ENCODE measurements at regions not wholly inside any gene's neighbourhood (a gene's known extent, or its start where the extent isn't known, plus 50 kb on each side); places are given as distances from the start of the nearest gene placed in this dataset.

DNA sequence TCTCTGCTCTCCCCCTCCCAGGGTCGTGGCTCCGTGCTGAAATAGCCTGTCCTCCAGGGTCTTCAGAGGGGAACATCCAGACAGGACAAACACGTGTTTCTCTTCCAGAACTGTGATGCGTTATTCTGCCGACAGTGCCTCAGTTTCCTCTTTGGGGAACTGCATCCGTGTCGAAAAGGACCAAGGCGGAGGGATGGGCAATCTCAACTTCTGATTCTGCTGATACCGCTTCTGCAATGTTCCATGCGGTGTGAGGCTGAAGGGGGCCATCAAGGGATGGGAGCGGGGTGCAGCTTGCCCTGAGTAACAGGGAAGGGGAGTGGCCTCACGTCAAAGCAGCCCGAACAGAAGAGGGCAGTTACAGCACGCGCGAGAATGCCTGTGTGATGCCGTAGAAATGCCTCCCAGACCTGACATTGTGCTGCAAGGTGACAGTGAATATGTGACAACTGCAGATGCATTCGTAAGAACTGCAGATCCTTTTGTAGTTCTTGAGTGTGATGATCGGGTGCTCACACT lies 275.7 kb downstream of the SHQ1 start:
- no peak for DNase-seq (ENCODE audit: low read depth, low spot score)
- H3K27ac ChIP-seq: no peak overlapping the region

DNA sequence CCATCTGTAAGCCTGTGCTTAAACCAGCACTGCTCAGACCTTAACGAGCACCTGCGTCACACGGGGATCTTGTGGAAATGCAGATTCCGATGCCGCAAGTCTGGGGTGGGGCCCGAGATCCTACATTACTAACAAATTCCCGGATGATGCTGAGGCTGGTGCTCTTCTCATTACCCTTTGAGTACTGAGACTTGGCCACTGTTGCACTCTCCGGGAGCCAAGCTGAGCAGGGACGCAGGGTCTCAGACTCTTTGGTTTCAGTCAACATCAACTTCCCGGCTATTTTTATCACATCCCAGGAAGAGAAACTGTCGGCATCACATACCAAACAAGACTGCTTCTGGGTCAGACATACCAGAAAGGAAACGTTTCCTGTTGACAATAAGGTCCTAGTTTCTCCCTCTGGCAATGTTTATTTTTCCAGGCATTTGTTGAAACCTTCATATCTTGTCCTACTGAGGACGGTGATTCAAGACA lies 276.6 kb downstream of the SHQ1 start:
- no peak overlapping the region for H3K27ac ChIP-seq
- no peak for DNase-seq (ENCODE audit: low read depth, low spot score)

DNA sequence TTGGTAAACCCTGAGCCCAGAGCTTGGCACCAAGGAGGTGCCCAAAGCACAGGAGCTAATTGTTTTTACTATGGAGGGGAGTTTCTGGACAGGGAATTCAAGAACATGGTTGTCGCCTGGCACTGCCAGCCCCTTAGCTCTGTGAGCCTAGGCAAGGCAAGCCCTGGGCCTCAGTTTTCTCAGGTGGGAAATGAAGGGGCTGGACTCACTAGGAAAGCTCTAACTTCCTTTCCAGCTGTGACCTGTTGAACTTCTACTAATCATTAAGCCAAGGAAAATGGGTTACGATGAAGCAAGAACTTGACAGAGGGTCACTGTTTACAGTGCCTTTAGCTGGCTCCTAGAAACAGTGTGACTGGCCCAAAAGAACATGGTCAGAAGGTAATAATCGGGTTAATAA lies 277.2 kb downstream of the SHQ1 start:
- H3K27ac ChIP-seq: no peak overlapping the region
- DNase-seq (ENCODE audit: low read depth, low spot score): no peak

DNA sequence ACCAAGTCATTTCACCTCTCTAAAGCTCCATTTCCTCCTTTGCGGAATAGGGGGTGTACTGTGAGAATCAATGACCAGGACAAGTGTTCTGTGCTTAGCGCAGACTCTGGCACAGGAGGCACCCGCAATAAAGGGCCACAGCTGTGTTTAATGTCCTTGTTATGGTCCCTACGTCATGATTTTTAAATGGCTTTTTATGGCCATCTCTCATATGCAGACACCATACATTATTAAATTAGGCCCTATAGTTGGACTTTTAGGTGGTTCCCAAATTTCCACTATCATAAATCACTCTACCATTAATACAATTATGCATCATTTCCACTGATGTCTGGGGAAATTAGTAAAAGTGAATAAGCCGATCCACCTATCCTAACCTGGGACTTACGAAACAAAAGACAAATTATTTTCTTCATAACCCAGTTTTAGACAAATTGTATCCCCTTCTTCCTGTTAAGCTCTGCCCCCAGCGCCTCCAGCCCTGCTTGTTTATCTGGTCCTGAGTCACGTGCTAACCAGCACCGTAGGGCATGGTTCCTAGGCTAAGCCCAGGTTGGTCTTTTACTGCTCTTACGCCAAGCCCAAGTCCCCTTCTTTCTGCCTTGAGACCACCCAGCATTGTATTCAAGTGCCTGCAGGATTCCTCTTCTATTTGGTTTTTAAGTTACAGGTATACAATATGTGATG lies 278.3 kb downstream of the SHQ1 start:
- DNase-seq (ENCODE audit: low read depth, low spot score): no peak
- no peak overlapping the region for H3K27ac ChIP-seq

DNA sequence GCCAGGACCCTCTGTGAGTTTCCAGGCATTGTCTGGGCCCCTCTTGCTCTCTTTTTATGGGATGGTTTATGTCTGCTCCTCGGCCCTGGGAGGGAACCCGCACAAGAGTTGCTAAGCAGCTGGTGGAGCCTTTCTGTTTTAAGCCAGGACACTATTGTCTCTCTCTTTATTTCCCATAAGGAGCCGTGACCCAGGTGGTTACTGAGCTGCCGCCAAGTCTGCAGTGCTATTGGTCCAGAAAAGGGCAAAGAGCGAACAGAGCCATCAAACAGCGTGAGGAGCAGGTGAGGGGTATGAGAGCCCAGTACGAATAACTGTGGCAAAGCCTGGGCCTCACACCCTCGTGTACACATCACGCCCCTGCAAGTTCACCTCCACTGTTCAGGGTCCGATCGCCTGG lies 280.2 kb downstream of the SHQ1 start:
- H3K27ac ChIP-seq: no peak overlapping the region
- DNase-seq (ENCODE audit: low read depth, low spot score): no peak

DNA sequence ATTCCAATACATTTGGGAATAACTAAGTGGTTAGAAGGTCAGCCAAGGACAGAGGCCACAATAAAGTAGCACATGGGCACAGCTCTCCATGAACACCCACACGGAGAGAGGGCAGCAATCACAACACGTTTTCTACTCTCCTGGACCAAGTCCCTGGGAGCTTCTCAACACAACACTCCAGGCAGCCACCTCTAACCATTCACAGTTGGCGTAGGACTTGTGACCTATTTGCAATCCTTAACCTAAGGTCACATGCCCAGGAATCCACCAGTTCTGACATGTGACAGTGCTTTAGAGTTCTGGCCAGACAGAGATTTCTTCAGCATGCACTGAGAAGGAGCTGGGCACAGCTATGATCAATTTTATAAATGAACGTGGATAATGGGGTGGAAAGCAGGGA lies 280.8 kb downstream of the SHQ1 start:
- no peak for DNase-seq (ENCODE audit: low read depth, low spot score)

DNA sequence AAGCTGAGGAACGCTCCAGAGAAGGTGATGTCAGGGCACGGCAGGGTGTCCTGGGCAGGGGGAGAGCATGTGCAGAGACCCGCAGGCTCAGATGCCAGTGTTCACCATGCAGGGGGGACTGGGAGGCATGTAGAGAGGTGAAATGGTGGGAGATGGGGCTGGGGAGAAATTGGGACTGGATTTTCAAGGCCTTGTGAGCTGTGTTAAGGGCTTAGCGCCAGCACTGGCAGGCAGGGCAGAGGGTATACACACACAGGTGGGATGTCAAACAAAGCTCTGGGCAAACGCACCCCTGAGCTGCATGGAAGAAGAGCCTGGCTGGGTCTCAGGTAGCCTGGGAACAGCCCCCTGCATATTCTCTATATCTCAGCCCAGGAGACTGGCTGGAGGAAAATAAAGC lies 282.7 kb downstream of the SHQ1 start:
- H3K27ac ChIP-seq: no peak overlapping the region
- no peak for DNase-seq (ENCODE audit: low read depth, low spot score)

More for the DNA sequence above, 280.8 kb downstream of the SHQ1 start:
- no peak overlapping the region for H3K27ac ChIP-seq

DNA sequence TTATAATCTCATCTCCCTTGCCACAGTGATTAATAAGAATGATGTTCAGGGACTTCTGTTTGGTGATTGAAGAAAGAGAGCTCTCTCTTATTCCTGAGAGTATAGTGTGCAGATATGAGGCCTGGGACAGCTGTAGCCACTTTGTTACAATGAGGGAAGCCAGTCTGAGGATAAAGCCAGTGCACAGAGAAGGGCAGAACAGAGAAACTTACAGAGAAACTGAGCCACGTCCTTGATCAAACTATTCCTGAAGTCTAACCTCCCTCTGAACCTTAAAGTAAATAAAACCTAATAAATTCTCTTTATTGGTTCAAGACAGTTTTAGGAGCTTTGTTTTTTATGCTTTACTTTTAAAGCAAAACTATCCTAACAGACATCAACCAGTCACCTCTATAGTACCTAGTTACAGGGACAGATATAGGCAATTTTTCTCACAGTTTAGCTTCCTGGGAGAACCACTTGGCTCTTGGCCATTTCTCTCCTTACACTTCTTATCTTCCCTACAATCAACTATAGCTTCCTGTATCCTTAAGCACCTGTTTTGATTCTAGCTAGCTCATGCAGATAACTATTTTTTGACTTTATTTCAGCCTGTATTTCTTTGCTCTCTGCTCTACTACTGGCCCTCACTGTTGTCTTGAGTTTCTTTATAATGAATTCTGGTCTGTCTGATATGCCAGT lies 284.4 kb downstream of the SHQ1 start:
- no peak for DNase-seq (ENCODE audit: low read depth, low spot score)
- no peak overlapping the region for H3K27ac ChIP-seq

DNA sequence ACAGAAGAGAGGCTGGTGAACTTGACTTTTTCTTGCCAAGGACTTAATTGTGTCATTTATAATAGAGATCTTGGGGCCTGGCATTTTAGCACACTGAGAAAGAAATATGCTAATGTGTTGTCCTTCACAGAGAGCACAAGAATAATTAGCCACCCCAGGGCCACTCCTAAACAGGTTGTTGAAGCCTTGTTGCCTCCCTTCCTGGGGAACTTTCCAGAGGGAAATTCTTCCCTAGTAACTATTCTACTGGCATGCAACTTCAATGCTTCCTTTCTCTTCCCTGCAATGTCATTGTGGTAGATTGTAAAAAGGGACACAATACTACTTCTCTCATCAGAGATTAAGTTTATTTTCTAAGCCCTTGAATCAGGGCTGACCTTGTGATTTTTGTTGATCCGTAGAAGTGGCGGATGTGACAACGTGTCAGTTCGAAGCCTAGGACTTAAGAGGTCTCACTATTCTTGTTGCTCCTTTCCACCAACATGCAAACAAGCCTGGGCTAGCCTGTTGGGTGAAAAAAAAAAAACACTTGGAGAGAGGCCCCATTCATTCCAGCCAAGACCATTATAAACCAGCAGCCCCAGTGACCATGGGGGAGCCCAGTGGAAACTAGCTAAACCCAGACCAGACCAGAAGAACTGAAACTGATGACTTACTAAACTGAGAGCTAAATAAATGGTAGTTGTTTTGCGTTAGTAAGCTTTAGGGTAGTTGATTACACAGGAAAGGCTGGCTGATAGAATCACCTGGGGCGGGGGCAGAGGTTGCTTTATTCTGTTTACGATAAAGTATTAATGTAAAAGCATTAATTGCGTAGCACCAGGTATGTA lies 287.2 kb downstream of the SHQ1 start:
- no peak for DNase-seq (ENCODE audit: low read depth, low spot score)

DNA sequence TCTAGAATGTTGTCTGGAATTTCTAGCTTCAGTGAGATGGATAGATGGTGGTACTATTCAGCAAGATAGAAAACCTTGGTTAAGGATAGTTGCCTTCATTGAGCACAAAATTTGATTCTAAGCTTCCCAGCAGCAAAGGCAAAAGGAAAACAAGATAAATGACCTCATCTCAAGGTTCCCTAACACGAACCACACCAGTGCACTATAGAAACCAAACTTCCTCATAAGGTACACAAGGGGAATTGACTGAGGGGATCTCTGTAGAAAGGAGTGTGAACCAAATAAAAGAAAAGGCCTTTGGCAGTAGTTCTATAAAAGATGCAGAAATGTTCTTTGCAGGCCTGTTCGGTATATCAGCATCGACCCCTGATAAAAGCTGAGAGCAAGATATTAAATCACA lies 288.9 kb downstream of the SHQ1 start:
- no peak for DNase-seq (ENCODE audit: low read depth, low spot score)
- no peak overlapping the region for H3K27ac ChIP-seq

More for the DNA sequence above, 287.2 kb downstream of the SHQ1 start:
- no peak overlapping the region for H3K27ac ChIP-seq

DNA sequence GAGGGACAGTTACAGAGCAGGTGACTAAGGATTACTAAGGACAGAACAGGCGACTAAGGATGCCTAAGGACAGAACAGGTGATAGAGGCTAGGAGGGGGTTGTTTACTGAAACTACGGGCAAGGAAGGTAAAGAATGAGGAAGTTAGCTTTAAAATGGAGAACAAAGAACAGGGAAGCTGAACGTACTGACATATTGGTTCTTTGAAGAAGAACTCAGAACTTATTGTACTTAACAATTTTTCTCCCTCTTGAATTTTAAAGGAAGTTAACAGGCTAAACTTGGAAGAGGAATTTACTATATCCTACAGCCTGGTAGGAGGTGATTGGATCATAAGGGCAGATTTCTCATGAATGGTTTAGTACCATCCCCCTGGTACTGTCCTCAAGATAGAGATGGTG lies 290.2 kb downstream of the SHQ1 start:
- H3K27ac ChIP-seq: no peak overlapping the region
- DNase-seq (ENCODE audit: low read depth, low spot score): no peak

DNA sequence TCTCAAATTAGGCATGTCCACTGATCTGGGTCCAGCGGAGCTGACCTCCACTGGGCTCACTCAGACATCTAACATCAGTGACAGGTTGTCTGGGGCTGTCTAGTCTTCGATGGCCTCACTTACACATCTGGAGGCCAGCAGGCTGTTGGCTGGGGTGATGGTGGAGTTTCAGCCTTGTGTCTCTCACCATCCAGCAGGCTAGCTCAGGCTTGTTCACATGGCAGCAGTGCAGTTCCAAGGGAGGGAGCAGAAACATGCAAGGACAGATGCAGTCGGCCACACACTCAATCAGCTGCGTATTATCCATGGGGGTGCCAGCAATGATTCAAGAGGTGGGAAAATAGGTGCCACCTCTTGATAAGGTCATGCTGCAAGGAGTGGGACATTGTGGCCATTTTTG lies 292.5 kb downstream of the SHQ1 start:
- peak; percentile 10 for DNase-seq (ENCODE audit: low read depth, low spot score)
- no peak overlapping the region for H3K27ac ChIP-seq

DNA sequence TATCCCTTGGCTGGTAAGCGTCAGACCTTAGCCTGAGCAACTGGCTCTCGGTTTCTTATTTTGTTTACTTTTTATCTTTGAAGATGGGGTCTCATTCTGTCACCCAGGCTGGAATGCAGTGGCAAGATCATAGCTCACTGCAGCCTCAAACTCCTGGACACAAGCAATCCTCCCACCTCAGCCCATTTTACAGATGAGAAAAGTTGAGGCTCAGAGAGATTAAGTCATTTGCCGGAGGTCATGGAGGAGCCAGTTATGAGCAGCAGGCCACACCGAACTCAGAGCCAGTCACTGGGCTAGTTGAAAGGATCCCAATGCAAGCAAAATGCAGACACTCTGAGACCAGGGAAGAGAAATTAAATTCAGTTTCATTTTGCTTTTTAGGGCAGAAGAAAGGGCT lies 293.6 kb downstream of the SHQ1 start:
- no peak overlapping the region for H3K27ac ChIP-seq
- no peak for DNase-seq (ENCODE audit: low read depth, low spot score)

DNA sequence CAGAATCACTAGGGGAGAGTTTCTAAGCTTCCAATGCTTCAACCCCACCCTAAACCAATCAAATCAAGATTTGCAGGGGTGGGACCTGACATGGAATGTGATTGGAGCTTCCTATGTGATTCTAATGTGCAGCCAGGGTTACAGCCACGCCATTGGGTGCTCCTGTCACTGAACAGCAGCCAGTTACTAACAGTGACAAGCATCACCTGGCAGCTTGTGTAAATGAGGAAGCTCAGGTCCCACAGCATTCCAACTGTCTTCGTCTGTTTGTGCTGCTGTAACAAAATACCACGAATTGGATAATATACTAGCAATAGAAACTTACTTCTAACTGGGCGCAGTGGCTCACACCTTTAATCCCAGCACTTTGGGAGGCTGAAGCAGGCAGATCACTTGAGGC lies 294.9 kb downstream of the SHQ1 start:
- no peak for DNase-seq (ENCODE audit: low read depth, low spot score)
- H3K27ac ChIP-seq: no peak overlapping the region

DNA sequence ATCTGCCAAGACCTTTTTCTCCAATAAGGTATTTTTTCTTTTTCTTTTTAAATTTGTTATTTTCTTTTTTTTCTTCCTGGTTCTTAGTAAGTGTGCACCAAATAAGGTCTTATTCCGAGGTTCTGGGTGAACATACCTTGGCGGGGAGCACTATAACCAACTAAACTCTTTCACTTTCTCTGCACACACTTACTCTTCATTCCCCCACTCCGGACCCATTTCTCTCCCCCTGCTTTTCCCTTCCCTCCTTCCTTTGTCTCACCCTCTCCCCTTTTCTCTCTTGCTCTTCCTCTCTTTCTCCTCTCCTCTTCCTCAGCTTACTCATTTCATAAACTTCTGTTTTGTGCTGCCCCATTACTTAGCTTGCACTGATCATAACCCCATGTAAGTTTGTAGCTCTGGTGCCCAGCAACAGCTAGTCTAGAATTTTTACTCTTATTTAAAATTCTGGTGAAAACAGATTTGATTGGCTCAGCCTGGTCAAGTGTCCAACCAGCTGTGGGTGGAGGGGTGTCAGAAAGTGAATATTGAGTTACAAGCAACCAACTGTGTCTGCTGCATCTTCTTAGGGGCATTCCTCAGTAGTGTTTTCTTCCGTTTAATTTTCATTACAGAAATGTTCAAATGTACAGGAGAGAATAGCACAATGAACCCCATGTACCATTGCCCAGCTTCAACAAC lies 297.5 kb downstream of the SHQ1 start:
- no peak for DNase-seq (ENCODE audit: low read depth, low spot score)
- H3K27ac ChIP-seq: no peak overlapping the region

DNA sequence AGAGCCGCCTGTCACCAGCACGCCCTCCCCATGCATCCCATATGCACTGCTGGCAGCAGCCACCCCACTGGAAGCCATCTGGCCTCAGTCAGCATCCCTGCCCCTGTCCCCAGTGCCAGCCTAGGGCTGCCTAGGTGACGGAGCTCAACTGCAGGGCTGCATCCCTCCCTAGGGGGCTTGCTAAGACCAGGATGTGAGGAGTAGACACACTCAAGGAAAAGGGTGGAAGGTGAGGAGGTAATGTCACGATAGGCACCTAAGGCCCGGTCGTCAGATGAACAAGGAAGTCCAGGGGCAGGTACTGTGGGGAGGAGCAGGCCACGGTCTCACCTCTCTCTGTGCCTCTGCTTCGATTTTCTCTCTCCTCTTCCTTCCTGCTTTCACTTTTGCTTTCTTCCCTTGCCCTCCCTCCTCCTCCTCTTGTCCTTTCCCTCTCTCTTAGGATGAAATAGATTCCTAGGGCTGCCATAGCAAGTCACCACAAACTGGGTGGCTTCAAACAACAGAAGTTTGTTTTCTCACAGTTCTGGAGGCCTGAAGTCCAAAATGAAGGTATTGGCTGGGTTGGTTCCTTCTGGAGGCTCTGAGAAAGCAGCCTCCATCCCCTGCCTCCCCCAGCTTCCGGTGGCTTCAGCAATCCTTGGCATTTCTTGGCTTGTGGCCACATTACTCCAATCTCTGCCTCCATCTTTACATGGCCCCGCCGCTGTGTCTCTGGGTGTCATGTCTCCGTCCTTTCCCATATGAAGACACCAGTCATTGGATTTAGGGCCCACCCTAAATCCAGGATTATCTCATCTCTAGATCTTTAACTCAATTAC lies 298.3 kb downstream of the SHQ1 start:
- no peak for DNase-seq (ENCODE audit: low read depth, low spot score)
- no peak overlapping the region for H3K27ac ChIP-seq

DNA sequence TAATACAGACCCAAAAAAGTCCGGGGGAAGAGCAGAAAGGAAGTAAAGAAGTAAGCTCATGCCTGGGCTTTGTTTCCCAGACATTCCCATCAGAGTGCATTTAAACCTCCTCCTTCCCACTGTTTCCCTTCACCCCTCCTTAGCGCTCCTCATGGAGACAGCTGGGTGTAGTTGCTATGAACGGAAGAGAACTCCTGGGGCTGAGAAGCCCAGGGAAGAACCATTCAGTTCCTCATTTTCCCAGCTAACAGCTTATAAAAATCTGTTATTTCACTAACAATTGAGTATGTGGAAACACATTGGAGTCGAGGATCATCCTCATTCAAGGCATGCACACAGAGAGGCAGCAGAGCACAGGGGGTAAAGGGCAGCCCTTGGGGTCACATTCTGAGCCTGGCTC lies 299.3 kb downstream of the SHQ1 start:
- no peak for DNase-seq (ENCODE audit: low read depth, low spot score)
- H3K27ac ChIP-seq: no peak overlapping the region

DNA sequence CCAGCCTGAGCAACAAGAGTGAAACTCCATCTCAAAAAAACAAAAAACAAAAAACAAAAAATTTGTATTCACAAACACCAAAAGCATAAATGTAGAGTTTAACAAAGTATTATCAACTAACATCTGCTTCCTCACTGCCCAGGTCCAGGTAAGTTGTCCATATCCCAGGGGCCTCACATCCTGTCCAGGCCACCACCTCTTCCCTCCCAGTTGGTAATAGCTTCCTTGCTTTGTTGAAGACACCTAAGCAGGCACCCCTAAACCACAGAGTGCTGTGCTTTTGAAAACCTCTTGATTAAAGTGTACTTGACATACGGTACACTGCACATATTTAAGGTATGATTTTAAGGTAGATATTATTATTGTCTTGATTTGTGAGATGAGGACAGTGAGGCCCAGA lies 299.8 kb downstream of the SHQ1 start:
- no peak for DNase-seq (ENCODE audit: low read depth, low spot score)
- no peak overlapping the region for H3K27ac ChIP-seq

DNA sequence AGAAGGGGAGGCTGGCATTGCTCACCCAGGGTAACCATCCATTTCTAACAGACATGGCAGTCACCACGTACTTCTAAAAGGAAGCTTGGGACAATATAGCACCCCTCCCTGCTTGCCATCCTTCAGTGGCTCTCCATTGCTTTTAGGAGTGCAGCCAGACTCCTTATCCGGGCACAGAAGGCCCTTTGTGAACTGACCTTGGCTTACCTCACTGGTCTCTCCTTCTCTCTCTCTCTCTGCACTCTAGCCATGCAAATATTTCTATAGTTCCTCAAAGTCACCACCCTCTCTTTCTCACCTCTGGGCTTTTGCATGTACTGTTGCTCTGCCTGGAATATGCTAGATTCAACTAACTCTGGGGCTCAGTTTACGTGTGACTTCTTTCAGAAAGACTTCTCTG lies 301.1 kb downstream of the SHQ1 start:
- no peak overlapping the region for H3K27ac ChIP-seq
- no peak for DNase-seq (ENCODE audit: low read depth, low spot score)

DNA sequence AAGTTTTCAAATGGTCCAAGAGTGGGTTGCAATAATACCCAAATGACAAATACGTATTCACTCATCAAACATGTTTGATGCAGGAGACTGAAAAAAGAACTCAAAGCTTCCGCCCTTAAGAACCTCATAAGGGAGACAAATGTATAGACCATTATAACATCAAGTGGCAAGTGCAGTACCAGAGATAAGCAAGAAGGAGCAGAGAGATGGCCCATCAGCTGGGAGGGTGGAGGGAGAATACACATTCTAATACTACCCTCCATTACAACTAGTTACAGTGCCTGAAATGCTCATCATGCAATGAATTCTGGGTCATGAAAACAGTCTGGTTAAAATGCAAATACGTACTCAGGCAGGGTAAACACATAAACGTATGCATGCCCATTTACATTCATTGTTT lies 304.0 kb downstream of the SHQ1 start:
- no peak overlapping the region for H3K27ac ChIP-seq
- no peak for DNase-seq (ENCODE audit: low read depth, low spot score)
